ENCODE measurements at regions not wholly inside any gene's neighbourhood (a gene's known extent, or its start where the extent isn't known, plus 50 kb on each side); places are given as distances from the start of the nearest gene placed in this dataset.

DNA sequence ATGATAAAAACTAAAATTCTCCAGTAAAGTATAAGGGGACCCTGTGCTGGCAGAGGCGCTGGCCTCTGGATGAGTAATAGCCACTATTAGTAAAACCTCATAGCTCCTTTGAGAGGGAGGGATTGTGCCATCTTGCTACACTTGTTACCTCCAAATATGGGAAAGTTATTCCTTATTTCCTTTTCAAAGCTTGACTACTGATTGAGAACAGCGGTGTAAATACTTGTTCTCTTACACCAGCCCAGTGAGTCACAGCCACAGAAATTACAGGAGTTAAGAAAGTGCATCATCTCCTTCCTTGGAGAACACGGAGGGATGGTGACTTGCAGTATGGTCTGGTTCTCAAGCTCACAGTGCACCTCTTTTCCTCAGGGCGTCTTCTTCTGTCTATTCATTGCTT lies 379.0 kb downstream of the EFNB2 start:
- TF ChIP-seq POLR2AphosphoS5 (IDR thresholded peaks at IDR 0.05; ENCODE audit: low read depth, low read length) (no peak), POLR2A (IDR thresholded peaks at IDR 0.05; ENCODE audit: low read depth, low read length) (no peak), TAF1 (IDR thresholded peaks at IDR 0.05; ENCODE audit: borderline replicate concordance, low read depth, low read length) (no peak)
- DNase-seq (ENCODE audit: insufficient read length) (no peak), FAIRE-seq (no peak)

DNA sequence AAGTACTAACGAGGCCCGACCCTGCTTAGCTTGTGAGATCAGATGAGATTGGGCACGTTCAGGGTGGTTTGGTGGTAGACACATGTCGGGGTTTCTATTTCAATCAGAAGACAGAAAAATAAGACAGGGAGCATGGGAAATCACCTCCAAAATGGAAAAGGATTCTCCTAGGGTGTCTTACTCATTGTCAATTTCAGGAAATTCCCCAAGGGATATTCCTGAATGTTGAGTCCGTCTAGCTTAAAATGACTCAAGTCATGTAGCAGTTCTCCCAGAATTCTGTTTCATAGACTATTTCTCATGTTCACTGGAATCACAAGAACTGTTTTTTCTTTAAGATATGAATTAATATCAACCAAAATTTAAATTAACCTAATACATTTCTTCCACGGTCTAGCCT lies 380.1 kb downstream of the EFNB2 start:
- FAIRE-seq (no peak), DNase-seq (ENCODE audit: insufficient read length) (no peak)
- TF ChIP-seq TAF1 (IDR thresholded peaks at IDR 0.05; ENCODE audit: borderline replicate concordance, low read depth, low read length) (no peak), POLR2AphosphoS5 (IDR thresholded peaks at IDR 0.05; ENCODE audit: low read depth, low read length) (no peak), POLR2A (IDR thresholded peaks at IDR 0.05; ENCODE audit: low read depth, low read length) (no peak)

DNA sequence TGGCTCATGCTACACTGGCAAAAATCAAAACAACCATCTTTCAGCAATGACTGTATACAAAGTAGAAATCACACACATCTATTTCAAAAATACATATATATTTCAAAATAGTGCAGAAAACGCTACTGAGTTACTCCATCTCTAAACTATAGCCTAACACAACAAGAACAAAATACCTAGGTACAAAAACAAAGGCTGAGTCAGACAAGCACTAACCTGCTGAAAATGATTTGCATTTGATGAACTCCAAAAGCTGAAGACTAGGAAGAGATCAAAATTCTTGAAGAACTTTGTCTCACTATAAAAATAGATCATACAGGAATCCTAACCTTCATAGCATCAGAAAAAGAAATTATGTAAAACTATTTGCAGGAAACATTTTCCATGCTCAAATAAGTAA lies 381.6 kb downstream of the EFNB2 start:
- no peak for TF ChIP-seq TAF1 (IDR thresholded peaks at IDR 0.05; ENCODE audit: borderline replicate concordance, low read depth, low read length)
- TF ChIP-seq POLR2A (IDR thresholded peaks at IDR 0.05; ENCODE audit: low read depth, low read length), result no peak
- TF ChIP-seq POLR2AphosphoS5 (IDR thresholded peaks at IDR 0.05; ENCODE audit: low read depth, low read length), result no peak
- DNase-seq (ENCODE audit: insufficient read length) (no peak), FAIRE-seq (no peak)

DNA sequence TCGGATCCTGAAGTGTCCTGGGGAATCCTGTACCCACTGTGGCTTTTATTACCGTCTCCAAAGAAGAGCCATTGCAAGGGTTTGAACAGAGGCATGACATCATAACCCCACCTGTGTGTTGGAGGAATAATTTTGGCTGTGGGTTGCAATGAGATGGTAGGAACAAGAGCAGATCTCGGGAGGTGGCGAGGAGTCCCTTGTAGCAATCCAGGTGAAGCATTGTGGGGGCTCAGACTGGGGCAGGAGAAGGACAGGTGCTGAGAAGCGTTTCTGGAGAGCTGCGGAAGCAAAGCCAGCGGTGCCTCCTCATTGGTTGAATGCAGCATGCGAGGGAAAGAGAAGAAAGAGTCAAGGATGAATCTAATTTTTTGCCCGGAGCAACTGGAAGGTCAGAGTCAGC lies 382.4 kb downstream of the EFNB2 start:
- no peak for TF ChIP-seq POLR2AphosphoS5 (IDR thresholded peaks at IDR 0.05; ENCODE audit: low read depth, low read length)
- TF ChIP-seq TAF1 (IDR thresholded peaks at IDR 0.05; ENCODE audit: borderline replicate concordance, low read depth, low read length), result no peak
- TF ChIP-seq POLR2A (IDR thresholded peaks at IDR 0.05; ENCODE audit: low read depth, low read length), result no peak
- FAIRE-seq, result no peak
- DNase-seq (ENCODE audit: insufficient read length), result no peak

DNA sequence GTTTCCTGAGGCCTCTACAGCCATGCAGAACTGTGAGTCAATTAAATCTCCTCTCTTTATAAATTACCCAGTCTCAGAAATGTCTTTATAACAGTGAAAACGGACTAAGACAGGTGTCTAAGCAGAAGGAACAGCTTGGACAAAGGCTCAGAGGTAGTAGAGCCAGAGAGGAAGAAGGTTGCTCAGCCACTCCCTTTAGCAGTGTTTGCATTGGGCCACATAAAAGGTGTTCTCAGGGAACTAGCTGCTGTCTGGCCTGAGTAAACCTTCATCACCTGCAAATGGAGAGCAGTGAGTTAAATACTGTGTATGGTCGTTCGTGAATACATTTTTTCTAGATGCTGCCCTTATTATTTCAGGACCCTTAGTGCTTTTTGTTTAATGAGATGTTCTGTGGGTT lies 383.4 kb downstream of the EFNB2 start:
- DNase-seq (ENCODE audit: insufficient read length), result no peak
- TF ChIP-seq POLR2A (IDR thresholded peaks at IDR 0.05; ENCODE audit: low read depth, low read length), result no peak
- TF ChIP-seq POLR2AphosphoS5 (IDR thresholded peaks at IDR 0.05; ENCODE audit: low read depth, low read length), result no peak
- TF ChIP-seq TAF1 (IDR thresholded peaks at IDR 0.05; ENCODE audit: borderline replicate concordance, low read depth, low read length), result no peak
- FAIRE-seq, result no peak

- no peak for TF ChIP-seq TAF1 (IDR thresholded peaks at IDR 0.05; ENCODE audit: borderline replicate concordance, low read depth, low read length)
- no peak for TF ChIP-seq POLR2AphosphoS5 (IDR thresholded peaks at IDR 0.05; ENCODE audit: low read depth, low read length)
- TF ChIP-seq POLR2A (IDR thresholded peaks at IDR 0.05; ENCODE audit: low read depth, low read length), result no peak
- DNase-seq (ENCODE audit: insufficient read length), result no peak
- FAIRE-seq, result no peak
Measured at GRCh38 chr13:106151056-106151699, 384.3 kb downstream of the EFNB2 start.

DNA sequence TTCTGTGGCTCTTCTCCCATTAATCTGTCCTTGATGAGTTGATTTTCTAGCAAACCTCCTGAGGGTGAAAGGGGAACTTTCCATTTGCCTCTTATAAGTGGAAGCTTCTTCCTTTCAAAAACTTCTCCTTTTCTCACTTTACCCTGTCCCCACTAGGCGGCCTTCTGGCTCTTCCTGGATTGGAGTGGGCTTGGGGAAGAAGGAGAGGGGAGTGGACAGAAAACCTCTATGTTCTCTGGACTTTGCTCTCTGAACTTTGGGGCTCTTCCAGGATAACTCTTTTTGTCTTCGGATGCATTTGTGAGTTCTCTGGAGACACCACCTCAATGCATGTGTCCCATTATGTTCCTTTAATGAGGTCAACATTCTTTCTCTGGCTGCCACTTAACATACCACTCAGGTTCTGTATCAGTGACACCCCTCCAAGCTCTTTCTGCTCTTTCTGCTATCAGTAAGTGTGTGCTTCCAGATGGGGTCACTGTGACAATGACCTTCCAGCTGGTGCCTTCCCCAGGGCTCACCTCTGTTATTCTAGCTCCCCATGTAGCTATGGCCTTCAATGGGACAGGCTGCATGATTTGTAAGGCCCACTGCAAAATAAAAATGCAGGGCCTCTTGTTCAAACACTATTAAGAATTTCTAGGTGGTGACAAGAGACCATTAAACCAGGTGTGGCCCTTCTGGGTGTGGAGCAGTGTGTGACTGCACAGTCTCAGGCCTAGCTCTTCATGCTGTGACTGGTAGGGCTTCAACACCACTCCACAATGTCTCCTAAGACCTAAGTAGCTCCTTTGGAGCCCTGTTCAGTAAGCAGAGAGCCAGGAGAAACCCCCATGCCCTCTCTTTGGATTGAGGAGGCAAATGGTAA lies 389.2 kb downstream of the EFNB2 start:
- TF ChIP-seq TAF1 (IDR thresholded peaks at IDR 0.05; ENCODE audit: borderline replicate concordance, low read depth, low read length), result no peak
- TF ChIP-seq POLR2A (IDR thresholded peaks at IDR 0.05; ENCODE audit: low read depth, low read length), result no peak
- no peak for TF ChIP-seq POLR2AphosphoS5 (IDR thresholded peaks at IDR 0.05; ENCODE audit: low read depth, low read length)
- no peak for FAIRE-seq
- DNase-seq (ENCODE audit: insufficient read length), result no peak

GRCh38 chr13:106145070-106145469 lies 390.4 kb downstream of the EFNB2 start:
- no peak for DNase-seq (ENCODE audit: insufficient read length)
- no peak for FAIRE-seq
- TF ChIP-seq POLR2A (IDR thresholded peaks at IDR 0.05; ENCODE audit: low read depth, low read length) (no peak), POLR2AphosphoS5 (IDR thresholded peaks at IDR 0.05; ENCODE audit: low read depth, low read length) (no peak), TAF1 (IDR thresholded peaks at IDR 0.05; ENCODE audit: borderline replicate concordance, low read depth, low read length) (no peak)

- TF ChIP-seq POLR2AphosphoS5 (IDR thresholded peaks at IDR 0.05; ENCODE audit: low read depth, low read length) (no peak), TAF1 (IDR thresholded peaks at IDR 0.05; ENCODE audit: borderline replicate concordance, low read depth, low read length) (no peak), POLR2A (IDR thresholded peaks at IDR 0.05; ENCODE audit: low read depth, low read length) (no peak)
- DNase-seq (ENCODE audit: insufficient read length), result no peak
- no peak for FAIRE-seq
Measured at GRCh38 chr13:106143930-106144709, 391.3 kb downstream of the EFNB2 start.

GRCh38 chr13:106143392-106143791 lies 392.1 kb downstream of the EFNB2 start:
- DNase-seq (ENCODE audit: insufficient read length) (no peak), FAIRE-seq (no peak)
- TF ChIP-seq POLR2AphosphoS5 (IDR thresholded peaks at IDR 0.05; ENCODE audit: low read depth, low read length) (no peak), POLR2A (IDR thresholded peaks at IDR 0.05; ENCODE audit: low read depth, low read length) (no peak), TAF1 (IDR thresholded peaks at IDR 0.05; ENCODE audit: borderline replicate concordance, low read depth, low read length) (no peak)

DNA sequence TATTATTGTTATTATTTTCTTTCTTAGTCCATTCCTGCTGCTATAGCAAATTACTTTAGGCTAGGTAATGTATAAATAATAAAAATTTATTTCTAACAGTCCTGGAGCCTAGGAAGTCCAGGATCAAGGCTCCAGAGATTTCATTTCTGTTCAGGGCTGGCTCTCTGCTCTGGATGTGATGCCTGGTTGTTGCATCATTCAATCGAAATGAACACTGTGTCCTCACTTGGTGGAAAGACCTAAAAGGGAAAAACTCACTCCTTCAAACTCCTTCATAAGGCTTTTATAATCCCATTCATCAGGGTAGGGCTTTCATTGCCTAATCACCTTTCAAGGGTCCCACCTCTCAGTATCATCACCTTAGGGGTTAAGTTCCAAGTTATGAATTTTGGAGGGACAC lies 395.0 kb downstream of the EFNB2 start:
- TF ChIP-seq POLR2A (IDR thresholded peaks at IDR 0.05; ENCODE audit: low read depth, low read length) (no peak), TAF1 (IDR thresholded peaks at IDR 0.05; ENCODE audit: borderline replicate concordance, low read depth, low read length) (no peak), POLR2AphosphoS5 (IDR thresholded peaks at IDR 0.05; ENCODE audit: low read depth, low read length) (no peak)
- DNase-seq (ENCODE audit: insufficient read length) (no peak), FAIRE-seq (no peak)

Data from GM12892 (cell line).